Neural progenitor cell (in vitro differentiated cells): ENCODE measurements at regions not wholly inside any gene's neighbourhood (a gene's known extent, or its start where the extent isn't known, plus 50 kb on each side); places are given as distances from the start of the nearest gene placed in this dataset.

Experiments used
- DNase-seq: peaks from one replicate; pipeline ENCODE4 v3.0.0-alpha.2; 2016; ENCODE audit warnings: low spot score
- H2AFZ ChIP-seq: fragments of 200-600 bp; sonication (generic); replicated peaks from 2 replicates; pipeline ENCODE4 v1.6.1; 2016; ENCODE audit warnings: antibody characterized with exemption
- H3F3A ChIP-seq: fragments of 200-600 bp; sonication (generic); 2 replicates; pipeline ENCODE4 v1.6.1; 2016; ENCODE audit warnings: antibody characterized with exemption, low read depth
- H3K27ac ChIP-seq: fragments of 200-600 bp; sonication (generic); 2 replicates; pipeline ENCODE4 v1.5.1; 2016; ENCODE audit warnings: mild to moderate bottlenecking
- H3K27me3 ChIP-seq: fragments of 200-600 bp; sonication (generic); 2 replicates; pipeline ENCODE4 v1.6.1; 2016; ENCODE audit warnings: mild to moderate bottlenecking, moderate library complexity
- H3K36me3 ChIP-seq: fragments of 200-600 bp; sonication (generic); 2 replicates; pipeline ENCODE4 v1.5.1; 2016
- H3K4me1 ChIP-seq: fragments of 200-600 bp; sonication (generic); 2 replicates; pipeline ENCODE4 v1.6.1; 2016; ENCODE audit warnings: mixed run types
- H3K4me2 ChIP-seq: fragments of 200-600 bp; sonication (generic); 2 replicates; pipeline ENCODE4 v1.6.1; 2016
- H3K4me3 ChIP-seq: fragments of 200-600 bp; sonication (generic); 2 replicates; pipeline ENCODE4 v1.5.1; 2016
- H3K79me2 ChIP-seq: fragments of 200-600 bp; sonication (generic); 2 replicates; pipeline ENCODE4 v1.6.1; 2016; ENCODE audit warnings: low read depth
- H3K9ac ChIP-seq: fragments of 200-600 bp; sonication (generic); 2 replicates; pipeline ENCODE4 v1.6.1; 2016
- H3K9me3 ChIP-seq: fragments of 200-600 bp; sonication (generic); 2 replicates; pipeline ENCODE4 v1.5.1; 2016; ENCODE audit warnings: low read depth
- H4K20me1 ChIP-seq: fragments of 200-600 bp; sonication (generic); 2 replicates; pipeline ENCODE4 v1.6.1; 2016; ENCODE audit warnings: low read depth
- H3K27ac Mint-ChIP-seq: 3 replicates; pipeline ENCODE4 v1.8.0; 2021; ENCODE audit warnings: mixed read lengths
- H3K27me3 Mint-ChIP-seq: 2 replicates; pipeline ENCODE4 v1.8.0; 2022; ENCODE audit warnings: low read depth, mild to moderate bottlenecking, inconsistent platforms, moderate library complexity, mixed read lengths; ENCODE audit not compliant: insufficient read depth
- H3K36me3 Mint-ChIP-seq: 3 replicates; pipeline ENCODE4 v1.8.0; 2021; ENCODE audit warnings: mixed read lengths
- H3K4me1 Mint-ChIP-seq: 3 replicates; pipeline ENCODE4 v1.8.0; 2021; ENCODE audit warnings: mixed read lengths
- H3K4me3 Mint-ChIP-seq: 3 replicates; pipeline ENCODE4 v1.8.0; 2021; ENCODE audit warnings: mild to moderate bottlenecking, moderate library complexity, mixed read lengths
- H3K9me3 Mint-ChIP-seq: 3 replicates; pipeline ENCODE4 v1.8.0; 2020; ENCODE audit warnings: mixed read lengths
- CTCF ChIP-seq: fragments of 200-600 bp; sonication (generic); IDR thresholded peaks from 2 replicates; pipeline ENCODE4 v1.5.1; 2017; ENCODE audit warnings: antibody characterized with exemption, mild to moderate bottlenecking
- EZH2 ChIP-seq: fragments of 200-600 bp; sonication (generic); IDR thresholded peaks from 2 replicates; pipeline ENCODE4 v1.6.1; 2017; ENCODE audit warnings: antibody characterized with exemption, mild to moderate bottlenecking, moderate library complexity
- EZH2phosphoT487 ChIP-seq: fragments of 200-600 bp; sonication (generic); IDR thresholded peaks from 2 replicates; pipeline ENCODE4 v1.6.1; 2017; ENCODE audit warnings: antibody characterized with exemption

GRCh38 chr5:71882826-71883741, 164.0 kb downstream of the CARTPT start:
- Histone ChIP-seq H3K4me2 (no peak overlapping the region), H3K79me2 (no peaks in the 10 kb centered on the region), H3F3A (no peaks in the 10 kb centered on the region), H3K9ac (no peak overlapping the region), H3K9me3 (no peaks in the 10 kb centered on the region), H2AFZ (no peak overlapping the region), H3K27me3 (no peaks in the 10 kb centered on the region), H3K4me1 (no peaks in the 10 kb centered on the region), H3K36me3 (no peaks in the 10 kb centered on the region), H3K27ac (no peak overlapping the region), H4K20me1 (no peaks in the 10 kb centered on the region), H3K4me3 (no peak overlapping the region)
- Mint-ChIP-seq H3K9me3 (peaks cover 3% of the 10 kb centered on the region), H3K27me3 (peaks cover 11% of the 10 kb centered on the region), H3K4me1 (peaks cover 8% of the 10 kb centered on the region), H3K4me3 (no peak overlapping the region), H3K27ac (peak overlapping the region; percentile 58), H3K36me3 (no peaks in the 10 kb centered on the region)
- no peak for DNase-seq
- TF ChIP-seq EZH2phosphoT487 (no peak), CTCF (no peak), EZH2 (no peak)

GRCh38 chr5:71883742-71884103, 164.6 kb downstream of the CARTPT start:
- Histone ChIP-seq H2AFZ (no peak overlapping the region), H3K4me1 (no peaks in the 10 kb centered on the region), H3F3A (no peaks in the 10 kb centered on the region), H3K27ac (no peak overlapping the region), H3K27me3 (no peaks in the 10 kb centered on the region), H3K4me2 (no peak overlapping the region), H3K9ac (no peak overlapping the region), H4K20me1 (no peaks in the 10 kb centered on the region), H3K4me3 (no peak overlapping the region), H3K79me2 (no peaks in the 10 kb centered on the region), H3K9me3 (no peaks in the 10 kb centered on the region), H3K36me3 (no peaks in the 10 kb centered on the region)
- DNase-seq, result no peak
- Mint-ChIP-seq H3K4me3 (no peak overlapping the region), H3K27me3 (peaks cover 11% of the 10 kb centered on the region), H3K4me1 (peaks cover 8% of the 10 kb centered on the region), H3K36me3 (no peaks in the 10 kb centered on the region), H3K9me3 (no peaks in the 10 kb centered on the region), H3K27ac (peak overlapping the region; percentile 58)
- no peak for TF ChIP-seq EZH2phosphoT487
- TF ChIP-seq EZH2, result no peak
- no peak for TF ChIP-seq CTCF

GRCh38 chr5:71884926-71885325, 165.9 kb downstream of the CARTPT start:
- H3F3A ChIP-seq, result no peaks in the 10 kb centered on the region
- TF ChIP-seq EZH2phosphoT487 (no peak), EZH2 (no peak), CTCF (no peak)
- H3K4me3 ChIP-seq, result no peak overlapping the region
- peaks cover 8% of the 10 kb centered on the region for H3K4me1 Mint-ChIP-seq
- H3K36me3 ChIP-seq, result no peaks in the 10 kb centered on the region
- H3K4me1 ChIP-seq, result no peaks in the 10 kb centered on the region
- no peaks in the 10 kb centered on the region for H3K9me3 ChIP-seq
- H3K79me2 ChIP-seq, result no peaks in the 10 kb centered on the region
- peaks cover 11% of the 10 kb centered on the region for H3K27me3 Mint-ChIP-seq
- H3K27ac Mint-ChIP-seq, result no peak overlapping the region
- H3K9ac ChIP-seq, result no peak overlapping the region
- no peaks in the 10 kb centered on the region for H3K36me3 Mint-ChIP-seq
- H3K9me3 Mint-ChIP-seq, result no peaks in the 10 kb centered on the region
- H3K4me2 ChIP-seq, result no peak overlapping the region
- DNase-seq, result no peak
- H2AFZ ChIP-seq, result no peak overlapping the region
- no peak overlapping the region for H3K27ac ChIP-seq
- H3K4me3 Mint-ChIP-seq, result no peak overlapping the region
- H4K20me1 ChIP-seq, result no peaks in the 10 kb centered on the region
- no peaks in the 10 kb centered on the region for H3K27me3 ChIP-seq
